HG03097 (cell line): ENCODE measurements at regions not wholly inside any gene's neighbourhood (a gene's known extent, or its start where the extent isn't known, plus 50 kb on each side); places are given as distances from the start of the nearest gene placed in this dataset.

Experiments
- ATAC-seq: cut with Tn5 transposase; IDR thresholded peaks from one replicate; pipeline ENCODE4 v1.9.1; 2021; ENCODE audit not compliant: unreplicated experiment, low FRiP score

GRCh38 chr10:125227546-125227945 lies 67.2 kb upstream of the CTBP2 start:
- no peak for ATAC-seq

GRCh38 chr10:125226823-125227222 lies 66.5 kb upstream of the CTBP2 start:
- no peak for ATAC-seq

- no peak for ATAC-seq
Measured at GRCh38 chr10:125226005-125226404, 65.6 kb upstream of the CTBP2 start.

- ATAC-seq: no peak
Measured at GRCh38 chr10:125225051-125225450, 64.7 kb upstream of the CTBP2 start.

- no peak for ATAC-seq
Measured at GRCh38 chr10:125222515-125223308, 62.3 kb upstream of the CTBP2 start.

- no peak for ATAC-seq
Measured at GRCh38 chr10:125221716-125222115, 61.4 kb upstream of the CTBP2 start.

GRCh38 chr10:125219776-125220175 lies 59.4 kb upstream of the CTBP2 start:
- no peak for ATAC-seq

GRCh38 chr10:125218967-125219366 lies 58.6 kb upstream of the CTBP2 start:
- no peak for ATAC-seq

- no peak for ATAC-seq
Measured at GRCh38 chr10:125217990-125218675, 57.8 kb upstream of the CTBP2 start.

- ATAC-seq: no peak
Measured at GRCh38 chr10:125216861-125217260, 56.5 kb upstream of the CTBP2 start.

- ATAC-seq: no peak
Measured at GRCh38 chr10:125216309-125216708, 55.9 kb upstream of the CTBP2 start.

GRCh38 chr10:125214283-125214570 lies 53.9 kb upstream of the CTBP2 start:
- no peak for ATAC-seq

GRCh38 chr10:125213541-125214282 lies 53.3 kb upstream of the CTBP2 start:
- no peak for ATAC-seq

- ATAC-seq: no peak
Measured at GRCh38 chr10:125212150-125212809, 51.9 kb upstream of the CTBP2 start.
